ENCODE measurements at regions not wholly inside any gene's neighbourhood (a gene's known extent, or its start where the extent isn't known, plus 50 kb on each side); places are given as distances from the start of the nearest gene placed in this dataset.

DNA sequence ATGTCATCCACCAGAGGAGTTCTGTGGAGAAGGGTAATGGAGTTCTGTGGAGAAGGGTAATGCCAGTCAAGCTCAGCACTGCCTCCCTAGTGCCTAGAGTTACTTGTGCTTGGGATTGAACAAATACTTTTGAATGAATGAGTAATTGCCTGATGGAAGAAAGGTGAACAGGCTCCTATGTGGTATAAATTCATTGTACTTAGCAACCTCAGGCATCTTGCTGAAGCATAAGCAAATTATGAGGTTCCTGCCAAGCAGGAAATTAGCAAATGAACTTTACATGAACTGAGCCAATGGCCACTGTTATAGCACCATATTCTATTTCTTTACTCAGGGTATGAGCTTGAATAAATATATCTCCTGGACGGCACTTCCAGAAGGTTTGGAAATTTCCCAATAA, 1047.2 kb downstream of the SLC6A15 start:
- TF ChIP-seq, protein P1, sequence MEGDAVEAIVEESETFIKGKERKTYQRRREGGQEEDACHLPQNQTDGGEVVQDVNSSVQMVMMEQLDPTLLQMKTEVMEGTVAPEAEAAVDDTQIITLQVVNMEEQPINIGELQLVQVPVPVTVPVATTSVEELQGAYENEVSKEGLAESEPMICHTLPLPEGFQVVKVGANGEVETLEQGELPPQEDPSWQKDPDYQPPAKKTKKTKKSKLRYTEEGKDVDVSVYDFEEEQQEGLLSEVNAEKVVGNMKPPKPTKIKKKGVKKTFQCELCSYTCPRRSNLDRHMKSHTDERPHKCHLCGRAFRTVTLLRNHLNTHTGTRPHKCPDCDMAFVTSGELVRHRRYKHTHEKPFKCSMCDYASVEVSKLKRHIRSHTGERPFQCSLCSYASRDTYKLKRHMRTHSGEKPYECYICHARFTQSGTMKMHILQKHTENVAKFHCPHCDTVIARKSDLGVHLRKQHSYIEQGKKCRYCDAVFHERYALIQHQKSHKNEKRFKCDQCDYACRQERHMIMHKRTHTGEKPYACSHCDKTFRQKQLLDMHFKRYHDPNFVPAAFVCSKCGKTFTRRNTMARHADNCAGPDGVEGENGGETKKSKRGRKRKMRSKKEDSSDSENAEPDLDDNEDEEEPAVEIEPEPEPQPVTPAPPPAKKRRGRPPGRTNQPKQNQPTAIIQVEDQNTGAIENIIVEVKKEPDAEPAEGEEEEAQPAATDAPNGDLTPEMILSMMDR (IDR thresholded peaks at IDR 0.05): no peak
- no peak for TF ChIP-seq POLR2A (IDR thresholded peaks at IDR 0.05)
- no peak for TF ChIP-seq POLR2AphosphoS5 (IDR thresholded peaks at IDR 0.05)
- TF ChIP-seq EP300 (IDR thresholded peaks at IDR 0.05): no peak

Data from upper lobe of left lung (tissue), 4 donors.